ENCODE measurements at regions not wholly inside any gene's neighbourhood (a gene's known extent, or its start where the extent isn't known, plus 50 kb on each side); places are given as distances from the start of the nearest gene placed in this dataset.

DNA sequence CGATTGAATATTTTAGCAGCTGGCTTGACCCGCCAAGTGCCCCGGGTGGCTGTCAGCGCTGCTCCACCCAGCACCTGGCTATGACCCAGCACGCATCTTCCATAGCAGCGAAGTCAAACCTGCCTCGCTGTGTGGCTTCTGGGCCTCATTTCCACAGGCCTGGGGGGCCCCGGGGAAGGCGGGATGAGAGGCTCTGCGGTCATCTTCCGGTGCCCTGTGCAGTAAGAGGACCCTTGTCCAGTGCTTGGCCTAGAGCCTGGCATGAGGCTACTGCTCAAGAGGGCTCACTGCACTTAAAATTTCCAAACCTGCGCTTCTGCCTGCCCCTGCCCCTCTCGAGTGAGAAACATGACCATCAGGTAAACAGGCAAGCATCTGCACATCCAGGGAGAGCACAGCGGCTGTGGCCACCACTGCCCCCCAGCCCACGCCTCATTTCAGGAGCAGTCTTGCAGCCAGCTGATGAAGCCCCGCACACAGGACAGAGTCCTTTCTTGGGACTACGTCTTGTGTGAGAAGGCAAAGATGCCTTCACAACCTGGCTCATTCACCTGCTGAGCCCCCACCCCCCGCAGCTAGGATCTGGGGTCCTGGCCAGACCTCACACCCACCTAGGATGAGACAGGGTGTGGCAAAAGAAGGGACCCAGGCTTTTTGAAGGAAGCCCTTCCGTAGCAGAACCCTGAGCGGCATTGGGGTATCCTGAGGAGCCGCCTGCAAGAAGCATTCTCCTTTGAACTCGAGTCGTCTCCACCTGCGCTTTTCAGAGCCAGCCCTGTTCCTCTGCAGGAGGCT is 69.5 kb upstream of the UNC5A start:
- TF ChIP-seq, protein P1, sequence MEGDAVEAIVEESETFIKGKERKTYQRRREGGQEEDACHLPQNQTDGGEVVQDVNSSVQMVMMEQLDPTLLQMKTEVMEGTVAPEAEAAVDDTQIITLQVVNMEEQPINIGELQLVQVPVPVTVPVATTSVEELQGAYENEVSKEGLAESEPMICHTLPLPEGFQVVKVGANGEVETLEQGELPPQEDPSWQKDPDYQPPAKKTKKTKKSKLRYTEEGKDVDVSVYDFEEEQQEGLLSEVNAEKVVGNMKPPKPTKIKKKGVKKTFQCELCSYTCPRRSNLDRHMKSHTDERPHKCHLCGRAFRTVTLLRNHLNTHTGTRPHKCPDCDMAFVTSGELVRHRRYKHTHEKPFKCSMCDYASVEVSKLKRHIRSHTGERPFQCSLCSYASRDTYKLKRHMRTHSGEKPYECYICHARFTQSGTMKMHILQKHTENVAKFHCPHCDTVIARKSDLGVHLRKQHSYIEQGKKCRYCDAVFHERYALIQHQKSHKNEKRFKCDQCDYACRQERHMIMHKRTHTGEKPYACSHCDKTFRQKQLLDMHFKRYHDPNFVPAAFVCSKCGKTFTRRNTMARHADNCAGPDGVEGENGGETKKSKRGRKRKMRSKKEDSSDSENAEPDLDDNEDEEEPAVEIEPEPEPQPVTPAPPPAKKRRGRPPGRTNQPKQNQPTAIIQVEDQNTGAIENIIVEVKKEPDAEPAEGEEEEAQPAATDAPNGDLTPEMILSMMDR (IDR thresholded peaks at IDR 0.05), result no peak
- TF ChIP-seq EP300 (IDR thresholded peaks at IDR 0.05), result no peak
- TF ChIP-seq POLR2A (IDR thresholded peaks at IDR 0.05), result no peak
- no peak for TF ChIP-seq POLR2AphosphoS5 (IDR thresholded peaks at IDR 0.05)
